Activated T-helper 2 cell treated with anti-CD3 and anti-CD28 coated beads, Interferon-gamma antibody, Interleukin-2, Interleukin-4, amounts not matched to agents 10 μg/mL and 5 μg/mL and 100 μg/mL, durations not matched to agents 14 hours and 24 hours and 36 hours (primary cell): ENCODE measurements at regions not wholly inside any gene's neighbourhood (a gene's known extent, or its start where the extent isn't known, plus 50 kb on each side); places are given as distances from the start of the nearest gene placed in this dataset.

Experiments used
- DNase-seq: peaks from one replicate; pipeline ENCODE4 v3.0.0; 2021; ENCODE audit warnings: low spot score
- H3K27ac Mint-ChIP-seq: one replicate; pipeline ENCODE4 v1.8.0; 2021; ENCODE audit warnings: mixed read lengths
- H3K27me3 Mint-ChIP-seq: one replicate; pipeline ENCODE4 v1.8.0; 2021; ENCODE audit warnings: low read depth, mixed read lengths
- H3K36me3 Mint-ChIP-seq: one replicate; pipeline ENCODE4 v1.8.0; 2021; ENCODE audit warnings: low read depth, mixed read lengths
- H3K4me1 Mint-ChIP-seq: one replicate; pipeline ENCODE4 v1.8.0; 2021; ENCODE audit warnings: low read depth, mixed read lengths
- H3K4me3 Mint-ChIP-seq: one replicate; pipeline ENCODE4 v1.8.0; 2021; ENCODE audit warnings: low read depth, mild to moderate bottlenecking, moderate library complexity, mixed read lengths
- H3K9me3 Mint-ChIP-seq: one replicate; pipeline ENCODE4 v1.8.0; 2021; ENCODE audit warnings: mixed read lengths
- intact Hi-C: fragments of 100-400 bp; cut with micrococcal nuclease; formaldehyde crosslinking; loops from one replicate; pipeline ENCODE4 v1.15.1; 2023

- DNase-seq, result no peak
- Mint-ChIP-seq H3K4me3 (no peak overlapping the region), H3K9me3 (no peaks in the 10 kb centered on the region), H3K4me1 (no peaks in the 10 kb centered on the region), H3K27me3 (no peaks in the 10 kb centered on the region), H3K36me3 (no peaks in the 10 kb centered on the region), H3K27ac (no peak overlapping the region)
- intact Hi-C loops, result no loop called here
Measured at GRCh38 chr22:27088026-27088425, 430.6 kb downstream of the MIAT start.

DNA sequence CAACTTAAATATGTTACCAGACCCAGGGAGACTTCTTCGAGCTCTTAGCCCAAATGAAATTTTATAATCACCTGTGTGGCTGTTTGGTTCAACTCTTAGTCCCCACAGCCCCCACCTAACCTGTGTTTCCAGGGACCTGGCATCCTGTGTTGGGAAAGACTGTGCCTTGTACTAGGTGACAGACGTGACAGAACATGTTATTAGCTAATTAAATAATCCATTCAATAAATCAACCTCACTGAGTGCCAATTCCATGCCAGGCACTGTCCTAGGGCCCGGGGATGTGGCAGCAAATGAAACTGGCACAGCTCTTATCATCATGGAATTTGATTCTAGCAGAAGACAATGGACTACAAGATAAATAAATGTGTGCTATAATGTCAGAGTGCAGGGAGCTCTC lies 431.9 kb downstream of the MIAT start:
- Mint-ChIP-seq H3K27me3 (no peaks in the 10 kb centered on the region), H3K27ac (no peak overlapping the region), H3K4me3 (no peak overlapping the region), H3K9me3 (no peaks in the 10 kb centered on the region), H3K4me1 (no peaks in the 10 kb centered on the region), H3K36me3 (no peaks in the 10 kb centered on the region)
- intact Hi-C loops, result no loop called here
- DNase-seq, result no peak

DNA sequence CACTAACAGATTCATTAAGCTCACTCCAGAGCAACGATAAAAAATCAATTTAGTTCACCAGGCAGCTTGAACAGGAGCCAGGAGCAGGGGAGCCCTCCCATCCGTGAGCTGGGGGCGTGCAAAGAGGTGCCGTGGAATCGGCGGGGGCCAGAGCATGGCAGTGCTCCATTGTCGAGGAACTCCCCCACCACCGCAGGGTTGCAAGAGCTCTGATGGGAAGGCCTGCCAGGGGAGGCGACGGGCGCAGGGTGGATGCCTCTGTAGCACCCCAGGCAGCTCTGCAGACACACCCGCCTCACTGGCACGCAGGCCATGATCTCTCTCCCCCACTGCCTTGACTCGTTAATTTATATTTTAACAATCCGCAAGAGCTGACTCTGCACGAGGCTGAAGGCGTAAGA lies 433.2 kb downstream of the MIAT start:
- H3K36me3 Mint-ChIP-seq, result no peaks in the 10 kb centered on the region
- no peak for DNase-seq
- H3K4me3 Mint-ChIP-seq, result no peak overlapping the region
- H3K27me3 Mint-ChIP-seq, result no peaks in the 10 kb centered on the region
- H3K9me3 Mint-ChIP-seq, result no peaks in the 10 kb centered on the region
- no peaks in the 10 kb centered on the region for H3K4me1 Mint-ChIP-seq
- intact Hi-C loops, result no loop called here
- no peak overlapping the region for H3K27ac Mint-ChIP-seq

GRCh38 chr22:27093422-27093821 lies 436.0 kb downstream of the MIAT start:
- Mint-ChIP-seq H3K4me3 (no peak overlapping the region), H3K9me3 (no peaks in the 10 kb centered on the region), H3K4me1 (no peaks in the 10 kb centered on the region), H3K27me3 (no peaks in the 10 kb centered on the region), H3K27ac (no peak overlapping the region), H3K36me3 (no peaks in the 10 kb centered on the region)
- no peak for DNase-seq
- intact Hi-C loops, result no loop called here

- Mint-ChIP-seq H3K4me1 (no peaks in the 10 kb centered on the region), H3K4me3 (no peak overlapping the region), H3K27ac (no peak overlapping the region), H3K36me3 (no peaks in the 10 kb centered on the region), H3K27me3 (no peaks in the 10 kb centered on the region), H3K9me3 (no peaks in the 10 kb centered on the region)
- intact Hi-C loops, result no loop called here
- no peak for DNase-seq
Measured at GRCh38 chr22:27094633-27095308, 437.4 kb downstream of the MIAT start.

GRCh38 chr22:27097506-27097905 lies 440.1 kb downstream of the MIAT start:
- Mint-ChIP-seq H3K4me1 (no peaks in the 10 kb centered on the region), H3K9me3 (no peaks in the 10 kb centered on the region), H3K27me3 (peaks cover 9% of the 10 kb centered on the region), H3K36me3 (no peaks in the 10 kb centered on the region), H3K27ac (no peak overlapping the region), H3K4me3 (no peak overlapping the region)
- intact Hi-C loops, result no loop called here
- no peak for DNase-seq

GRCh38 chr22:27097933-27098332 lies 440.5 kb downstream of the MIAT start:
- Mint-ChIP-seq H3K27ac (no peak overlapping the region), H3K9me3 (no peaks in the 10 kb centered on the region), H3K4me1 (no peaks in the 10 kb centered on the region), H3K4me3 (no peak overlapping the region), H3K36me3 (no peaks in the 10 kb centered on the region), H3K27me3 (peaks cover 9% of the 10 kb centered on the region)
- DNase-seq, result no peak
- intact Hi-C loops, result no loop called here

DNA sequence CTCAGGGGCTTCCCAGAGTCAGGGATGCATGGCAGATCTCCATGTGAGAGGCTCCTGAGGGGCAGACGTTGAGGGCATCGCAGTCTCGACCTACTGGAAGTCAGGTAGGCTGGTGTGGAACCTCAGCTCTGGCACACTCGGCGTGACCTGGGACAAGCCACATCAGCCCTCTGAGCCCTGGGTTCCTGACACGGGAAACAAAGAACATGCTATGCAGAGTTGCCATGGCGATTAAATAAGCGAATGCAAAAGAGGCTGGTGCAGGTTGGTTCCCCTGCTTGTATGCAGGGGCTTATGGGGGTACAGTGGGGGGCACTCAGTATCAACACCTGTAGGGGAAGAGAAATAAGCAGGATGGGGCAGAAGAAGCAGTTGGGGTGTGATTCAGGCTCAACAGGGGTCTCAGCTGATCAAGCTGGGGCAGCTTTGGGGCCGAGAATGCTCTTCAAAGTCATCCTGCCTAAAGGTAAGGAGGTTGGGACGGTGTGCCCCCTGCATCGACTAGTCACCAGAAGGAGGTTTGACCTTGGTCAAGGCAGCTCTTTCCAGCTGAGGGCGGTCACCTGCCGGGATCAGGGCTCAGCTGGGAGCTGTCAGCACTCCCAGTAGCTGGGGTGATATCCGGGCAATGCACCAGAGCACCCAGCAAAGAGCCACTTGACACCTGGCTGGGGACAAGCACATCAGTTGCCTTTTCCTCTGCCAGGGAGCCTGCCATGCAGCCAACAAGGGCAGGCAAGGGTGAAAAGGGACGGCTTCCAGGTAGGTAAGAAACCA lies 442.7 kb downstream of the MIAT start:
- Mint-ChIP-seq H3K36me3 (no peaks in the 10 kb centered on the region), H3K9me3 (no peaks in the 10 kb centered on the region), H3K27me3 (peaks cover 9% of the 10 kb centered on the region), H3K4me1 (no peaks in the 10 kb centered on the region), H3K4me3 (no peak overlapping the region), H3K27ac (no peak overlapping the region)
- intact Hi-C loops, result no loop called here
- no peak for DNase-seq

DNA sequence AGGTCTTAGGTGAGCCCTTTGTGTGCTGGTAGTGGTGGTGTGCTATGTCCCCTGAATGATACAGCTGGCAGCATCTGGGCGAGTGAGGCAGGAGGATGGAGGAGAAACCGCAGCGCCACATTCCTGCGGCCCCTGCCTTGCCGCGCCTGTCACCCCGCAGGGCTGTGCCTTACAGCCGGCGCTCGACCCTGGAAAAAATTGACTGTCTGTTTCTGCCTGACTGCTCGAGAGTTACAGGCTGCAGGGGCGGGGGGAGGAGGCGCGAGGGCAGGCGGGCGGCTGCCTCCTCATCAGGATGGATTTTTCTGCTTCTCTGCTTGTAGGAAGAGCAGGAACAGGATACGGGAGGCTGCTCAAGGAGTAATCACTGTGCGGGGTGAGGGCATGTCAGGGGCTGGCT lies 443.4 kb downstream of the MIAT start:
- intact Hi-C loops, result no loop called here
- Mint-ChIP-seq H3K9me3 (no peaks in the 10 kb centered on the region), H3K36me3 (no peaks in the 10 kb centered on the region), H3K4me1 (no peaks in the 10 kb centered on the region), H3K4me3 (no peak overlapping the region), H3K27ac (no peak overlapping the region), H3K27me3 (peaks cover 9% of the 10 kb centered on the region)
- no peak for DNase-seq

- H3K36me3 Mint-ChIP-seq, result no peaks in the 10 kb centered on the region
- H3K4me3 Mint-ChIP-seq, result no peak overlapping the region
- intact Hi-C loops, result no loop called here
- H3K27me3 Mint-ChIP-seq, result peaks cover 9% of the 10 kb centered on the region
- no peak for DNase-seq
- no peaks in the 10 kb centered on the region for H3K4me1 Mint-ChIP-seq
- no peak overlapping the region for H3K27ac Mint-ChIP-seq
- H3K9me3 Mint-ChIP-seq, result no peaks in the 10 kb centered on the region
Measured at GRCh38 chr22:27101288-27101687, 443.9 kb downstream of the MIAT start.

- intact Hi-C loops, result no loop called here
- Mint-ChIP-seq H3K4me1 (no peaks in the 10 kb centered on the region), H3K9me3 (peaks cover 4% of the 10 kb centered on the region), H3K4me3 (no peak overlapping the region), H3K36me3 (no peaks in the 10 kb centered on the region), H3K27ac (no peak overlapping the region), H3K27me3 (peaks cover 9% of the 10 kb centered on the region)
- DNase-seq, result no peak
Measured at GRCh38 chr22:27104449-27104848, 447.1 kb downstream of the MIAT start.

- Mint-ChIP-seq H3K4me3 (no peak overlapping the region), H3K36me3 (no peaks in the 10 kb centered on the region), H3K27ac (no peak overlapping the region), H3K9me3 (peaks cover 9% of the 10 kb centered on the region), H3K27me3 (peaks cover 9% of the 10 kb centered on the region), H3K4me1 (no peaks in the 10 kb centered on the region)
- no peak for DNase-seq
- intact Hi-C loops, result no loop called here
Measured at GRCh38 chr22:27105142-27106025, 448.0 kb downstream of the MIAT start.

- DNase-seq, result no peak
- no peaks in the 10 kb centered on the region for H3K4me1 Mint-ChIP-seq
- H3K9me3 Mint-ChIP-seq, result peaks cover 9% of the 10 kb centered on the region
- H3K27me3 Mint-ChIP-seq, result no peaks in the 10 kb centered on the region
- H3K27ac Mint-ChIP-seq, result no peak overlapping the region
- H3K36me3 Mint-ChIP-seq, result no peaks in the 10 kb centered on the region
- intact Hi-C loops, result no loop called here
- H3K4me3 Mint-ChIP-seq, result no peak overlapping the region
Measured at GRCh38 chr22:27106985-27107384, 449.6 kb downstream of the MIAT start.
